IMR-90 (cell line): ENCODE measurements at regions not wholly inside any gene's neighbourhood (a gene's known extent, or its start where the extent isn't known, plus 50 kb on each side); places are given as distances from the start of the nearest gene placed in this dataset.

Experiments
- ATAC-seq: fragments of 200-7000 bp; cut with Tn5 transposase; 2 replicates; pipeline ENCODE4 v1.9.1; 2020; ENCODE audit warnings: low read depth, mild to moderate bottlenecking, moderate library complexity
- BruUV-seq: library from RNA; stranded (reverse); fragments of 400-500 nt; replicated peaks from 2 replicates; lab custom pipeline; 2021; lab: Mats Ljungman, UMichigan
- CTCF ChIA-PET: fragments of 300-600 bp; formaldehyde crosslinking; extraction: SDS; loops from one replicate; lab custom pipeline; 2021; ENCODE audit warnings: antibody characterized with exemption; lab: Yijun Ruan, JAX
- POLR2A ChIA-PET: fragments of 300-600 bp; sonication (Branson Sonifier 250); formaldehyde crosslinking; loops from one replicate; lab custom pipeline; 2022; ENCODE audit warnings: antibody characterized with exemption; ENCODE audit not compliant: unreplicated experiment; lab: Charles Lee
- DNase-seq: peaks from one replicate; pipeline ENCODE4 v3.0.0; 2013
- H2AFZ ChIP-seq: replicated peaks from 2 replicates; pipeline ENCODE3; 2013; ENCODE audit warnings: low read length, mild to moderate bottlenecking; ENCODE audit not compliant: poor library complexity
- H2AK5ac ChIP-seq: 2 replicates; pipeline ENCODE4 v1.6.1; 2013; ENCODE audit warnings: low read depth, low read length, inconsistent platforms
- H2AK9ac ChIP-seq: replicated peaks from 2 replicates; pipeline ENCODE3; 2013; ENCODE audit warnings: mild to moderate bottlenecking, low read depth, low read length, moderate library complexity; ENCODE audit not compliant: poor library complexity
- H2BK120ac ChIP-seq: 2 replicates; pipeline ENCODE4 v1.6.1; 2013; ENCODE audit warnings: low read depth, low read length, inconsistent platforms
- H2BK15ac ChIP-seq: 3 replicates; pipeline ENCODE4 v1.6.1; 2013; ENCODE audit warnings: low read depth, low read length, inconsistent platforms
- H2BK20ac ChIP-seq: 2 replicates; pipeline ENCODE4 v1.6.1; 2013; ENCODE audit warnings: low read depth, mild to moderate bottlenecking, inconsistent platforms, low read length, moderate library complexity
- H2BK5ac ChIP-seq: 2 replicates; pipeline ENCODE4 v1.6.1; 2013; ENCODE audit warnings: mild to moderate bottlenecking, low read depth, low read length, inconsistent platforms; ENCODE audit not compliant: poor library complexity, severe bottlenecking
- H3K14ac ChIP-seq: replicated peaks from 2 replicates; pipeline ENCODE4 v1.6.1; 2013; ENCODE audit warnings: low read depth, low read length, inconsistent platforms
- H3K18ac ChIP-seq: 2 replicates; pipeline ENCODE4 v1.6.1; 2013; ENCODE audit warnings: low read depth, low read length, control low read depth
- H3K23ac ChIP-seq: 2 replicates; pipeline ENCODE4 v1.6.1; 2013; ENCODE audit warnings: low read depth, low read length, inconsistent platforms
- H3K27ac ChIP-seq: 2 replicates; pipeline ENCODE4 v1.5.1; 2013; ENCODE audit warnings: mild to moderate bottlenecking, control low read depth, low read length; ENCODE audit not compliant: insufficient read depth
- H3K27me3 ChIP-seq: 2 replicates; pipeline ENCODE4 v1.6.1; 2013; ENCODE audit warnings: low read length; ENCODE audit not compliant: control insufficient read depth, insufficient read depth
- H3K36me3 ChIP-seq: 2 replicates; pipeline ENCODE4 v1.6.1; 2013; ENCODE audit warnings: low read length, mixed read lengths; ENCODE audit not compliant: control insufficient read depth, insufficient read depth
- H3K4ac ChIP-seq: 2 replicates; pipeline ENCODE4 v1.6.1; 2013; ENCODE audit warnings: low read depth, low read length, inconsistent platforms
- H3K4me1 ChIP-seq: 2 replicates; pipeline ENCODE4 v1.6.1; 2013; ENCODE audit warnings: low read length, mixed read lengths; ENCODE audit not compliant: control insufficient read depth, insufficient read depth
- H3K4me2 ChIP-seq: 2 replicates; pipeline ENCODE4 v1.6.1; 2013; ENCODE audit warnings: low read depth, mild to moderate bottlenecking, control low read depth, low read length, moderate library complexity
- H3K4me3 ChIP-seq: 2 replicates; pipeline ENCODE4 v1.5.1; 2013; ENCODE audit warnings: low read depth, mild to moderate bottlenecking, control low read depth, low read length, moderate library complexity; ENCODE audit not compliant: insufficient read depth
- H3K56ac ChIP-seq: 2 replicates; pipeline ENCODE4 v1.6.1; 2013; ENCODE audit warnings: low read length, inconsistent platforms; ENCODE audit not compliant: insufficient read depth; ENCODE audit errors: extremely low read depth
- H3K79me1 ChIP-seq, 2 experiments: 2 replicates each; pipeline ENCODE4 v1.6.1; 2013; ENCODE audit warnings: low read length in 2 of 2, inconsistent platforms in 1 of 2, low read depth in 1 of 2
- H3K9ac ChIP-seq: 2 replicates; pipeline ENCODE4 v1.6.1; 2013; ENCODE audit warnings: low read depth, low read length, control low read depth
- H3K9me1 ChIP-seq: 2 replicates; pipeline ENCODE4 v1.6.1; 2013; ENCODE audit warnings: low read length, inconsistent platforms; ENCODE audit not compliant: insufficient read depth
- H3K9me3 ChIP-seq: 2 replicates; pipeline ENCODE4 v1.6.1; 2013; ENCODE audit warnings: low read length; ENCODE audit not compliant: control insufficient read depth, insufficient read depth
- H4K20me1 ChIP-seq: 2 replicates; pipeline ENCODE4 v1.6.1; 2013; ENCODE audit warnings: low read length, inconsistent platforms; ENCODE audit not compliant: insufficient read depth
- H4K5ac ChIP-seq: 2 replicates; pipeline ENCODE4 v1.6.1; 2013; ENCODE audit warnings: mild to moderate bottlenecking, low read depth, low read length, control low read depth
- H4K8ac ChIP-seq, 2 experiments: 2 replicates each; pipeline ENCODE4 v1.6.1; 2013; ENCODE audit warnings: low read depth in 2 of 2, low read length in 2 of 2, control low read depth in 1 of 2, inconsistent platforms in 1 of 2
- H4K91ac ChIP-seq: 2 replicates; pipeline ENCODE4 v1.6.1; 2013; ENCODE audit warnings: low read depth, low read length, inconsistent platforms; ENCODE audit not compliant: insufficient read depth
- BHLHE40 ChIP-seq: fragments of 150-350 bp; IDR thresholded peaks from 2 replicates; pipeline ENCODE4 v1.6.1; 2016; ENCODE audit warnings: mild to moderate bottlenecking, low read depth, low read length
- CEBPB ChIP-seq: IDR thresholded peaks from 2 replicates; pipeline ENCODE4 v1.6.1; 2012; ENCODE audit warnings: low read depth, low read length, improper control_type of control experiment
- CHD1 ChIP-seq: IDR thresholded peaks from 2 replicates; pipeline ENCODE4 v1.6.1; 2012; ENCODE audit warnings: low read depth, low read length, improper control_type of control experiment
- CTCF ChIP-seq: conservative IDR thresholded peaks from 2 replicates; pipeline ENCODE4 v1.5.1; 2012; ENCODE audit warnings: mild to moderate bottlenecking, low read depth, low read length, improper control_type of control experiment
- ELK1 ChIP-seq: fragments of 150-350 bp; IDR thresholded peaks from 2 replicates; pipeline ENCODE4 v1.6.1; 2016; ENCODE audit warnings: low read depth, mild to moderate bottlenecking, low read length, moderate library complexity, borderline replicate concordance
- FOS ChIP-seq: fragments of 150-350 bp; IDR thresholded peaks from 2 replicates; pipeline ENCODE4 v1.6.1; 2016; ENCODE audit warnings: low read depth, low read length
- MAFK ChIP-seq: IDR thresholded peaks from 2 replicates; pipeline ENCODE4 v1.6.1; 2012; ENCODE audit warnings: low read depth, low read length, improper control_type of control experiment
- MAZ ChIP-seq: IDR thresholded peaks from 2 replicates; pipeline ENCODE4 v1.6.1; 2012; ENCODE audit warnings: low read depth, mild to moderate bottlenecking, low read length, improper control_type of control experiment, moderate library complexity, borderline replicate concordance
- MXI1 ChIP-seq: IDR thresholded peaks from 2 replicates; pipeline ENCODE4 v1.6.1; 2012; ENCODE audit warnings: low read depth, mild to moderate bottlenecking, low read length, moderate library complexity, borderline replicate concordance
- NFE2L2 ChIP-seq: fragments of 150-350 bp; IDR thresholded peaks from 2 replicates; pipeline ENCODE4 v1.6.1; 2016; ENCODE audit warnings: low read depth, mild to moderate bottlenecking, low read length
- POLR2A ChIP-seq: IDR thresholded peaks from 2 replicates; pipeline ENCODE4 v1.6.1; 2012; ENCODE audit warnings: mild to moderate bottlenecking, low read depth, low read length
- RAD21 ChIP-seq: IDR thresholded peaks from 2 replicates; pipeline ENCODE4 v1.6.1; 2012; ENCODE audit warnings: low read length, improper control_type of control experiment
- RCOR1 ChIP-seq: IDR thresholded peaks from 2 replicates; pipeline ENCODE4 v1.6.1; 2012; ENCODE audit warnings: mild to moderate bottlenecking, low read length, improper control_type of control experiment; ENCODE audit not compliant: insufficient replicate concordance
- RFX5 ChIP-seq: IDR thresholded peaks from 2 replicates; pipeline ENCODE4 v1.8.0; 2012; ENCODE audit warnings: low read depth, mild to moderate bottlenecking, low read length, moderate library complexity
- SMC3 ChIP-seq: fragments of 150-350 bp; IDR thresholded peaks from 2 replicates; pipeline ENCODE4 v1.6.1; 2016; ENCODE audit warnings: low read depth, mild to moderate bottlenecking, antibody characterized with exemption, low read length, moderate library complexity
- USF2 ChIP-seq: fragments of 150-350 bp; IDR thresholded peaks from 2 replicates; pipeline ENCODE4 v1.6.1; 2017; ENCODE audit warnings: mild to moderate bottlenecking, antibody characterized with exemption, low read length, low read depth
- WGBS, 2 experiments: methylation state at CpG; one replicate each; pipeline versions ENCODE4 v1.1.5 to v1.1.7; 2013; ENCODE audit warnings: missing lambda C conversion rate in 2 of 2; ENCODE audit not compliant: insufficient read length in 1 of 2; ENCODE audit errors: extremely low coverage in 2 of 2; 5-methylcytosine and 5-hydroxymethylcytosine counted together
- dilution Hi-C: fragments of 300-500 bp; cut with HindIII; formaldehyde crosslinking; loops from one replicate; pipeline ENCODE4 v1.14.3; 2018; ENCODE audit warnings: low sequenced_read_pairs; ENCODE audit not compliant: unreplicated experiment
- in situ Hi-C: fragments of 300-500 bp; cut with MboI; formaldehyde crosslinking; loops from 3 replicates; pipeline ENCODE4 v1.14.3; 2019; ENCODE audit warnings: low sequenced_read_pairs, inconsistent platforms, mixed read lengths
- intact Hi-C: fragments of 100-400 bp; cut with micrococcal nuclease; formaldehyde crosslinking; loops from 2 replicates; pipeline ENCODE4 v1.10.0; 2022

- no peak overlapping the region for H2BK20ac ChIP-seq
- no peak overlapping the region for H4K91ac ChIP-seq
- ATAC-seq (no peak), DNase-seq (no peak)
- CTCF ChIA-PET, result no interaction called here
- no peak overlapping the region for H4K8ac ChIP-seq
- no TSS peak for BruUV-seq
- no peak overlapping the region for H3K4me2 ChIP-seq
- no peak overlapping the region for H4K5ac ChIP-seq
- no peak overlapping the region for H2BK15ac ChIP-seq
- H3K9me1 ChIP-seq, result no peaks in the 10 kb centered on the region
- no peaks in the 10 kb centered on the region for H3K79me1 ChIP-seq
- no peak overlapping the region for H3K56ac ChIP-seq
- dilution Hi-C loops (no loop called here), in situ Hi-C loops (no loop called here), intact Hi-C loops (no loop called here)
- H2AK9ac ChIP-seq, result no peak overlapping the region
- H3K14ac ChIP-seq, result no peak overlapping the region
- H3K27me3 ChIP-seq, result no peaks in the 10 kb centered on the region
- no CpG with 5 or more reads among the region's 2 CpGs for WGBS, 2 experiments
- no peak for TF ChIP-seq MAZ
- no peak for TF ChIP-seq SMC3
- TF ChIP-seq BHLHE40, result no peak
- TF ChIP-seq RFX5, result no peak
- no peak for TF ChIP-seq USF2
- TF ChIP-seq MAFK, result no peak
- no peak for TF ChIP-seq MXI1
- TF ChIP-seq ELK1, result no peak
- TF ChIP-seq NFE2L2, result no peak
- TF ChIP-seq POLR2A, result no peak
- no peak for TF ChIP-seq RAD21
- no peak for TF ChIP-seq CHD1
- no peak for TF ChIP-seq CTCF
- TF ChIP-seq CEBPB, result no peak
- TF ChIP-seq RCOR1, result no peak
- TF ChIP-seq FOS, result no peak
- H2BK120ac ChIP-seq, result no peak overlapping the region
- no peak overlapping the region for H2AFZ ChIP-seq
- POLR2A ChIA-PET, result no interaction called here
- no peak overlapping the region for H3K4ac ChIP-seq
- no peaks in the 10 kb centered on the region for H3K9me3 ChIP-seq
- no peak overlapping the region for H3K23ac ChIP-seq
- H3K27ac ChIP-seq, result no peak overlapping the region
- H3K4me1 ChIP-seq, result no peaks in the 10 kb centered on the region
- H3K9ac ChIP-seq, result no peak overlapping the region
- no peak overlapping the region for H3K18ac ChIP-seq
- no peaks in the 10 kb centered on the region for H4K20me1 ChIP-seq
- H2BK5ac ChIP-seq, result no peak overlapping the region
- H3K4me3 ChIP-seq, result no peak overlapping the region
- no peak overlapping the region for H2AK5ac ChIP-seq
- H3K36me3 ChIP-seq, result no peaks in the 10 kb centered on the region
These were observed 1081.8 kb downstream of the EPHA7 start for GRCh38 chr6:92337571-92337970.
